ENCODE measurements at regions not wholly inside any gene's neighbourhood (a gene's known extent, or its start where the extent isn't known, plus 50 kb on each side); places are given as distances from the start of the nearest gene placed in this dataset.
"Not testable (repeated sequence)": the region's sequence is repeated elsewhere in the genome, so short reads cannot be mapped to it uniquely, and the experiment has no call there.

- peak; percentile 42 to 72 (median 43) for DNase-seq
Observed at GRCh38 chr4:111283066-111283677, 660.3 kb upstream of the PITX2 start.

GRCh38 chr4:111296466-111296865 lies 673.6 kb upstream of the PITX2 start:
- no peak for DNase-seq

- no peak for DNase-seq
Observed at GRCh38 chr4:111303806-111304205, 680.9 kb upstream of the PITX2 start.

GRCh38 chr4:111323496-111323895 lies 700.6 kb upstream of the PITX2 start:
- DNase-seq, result no peak

GRCh38 chr4:111323916-111324315 lies 701.0 kb upstream of the PITX2 start:
- no peak for DNase-seq

GRCh38 chr4:111326450-111326849 lies 703.6 kb upstream of the PITX2 start:
- DNase-seq, result no peak

- DNase-seq, result no peak
Observed at GRCh38 chr4:111330786-111331185, 707.9 kb upstream of the PITX2 start.

- no peak for DNase-seq
Observed at GRCh38 chr4:111334361-111334760, 711.5 kb upstream of the PITX2 start.

- peak; percentile 4 to 68 (median 54) for DNase-seq
Observed at GRCh38 chr4:111337186-111337876, 714.5 kb upstream of the PITX2 start.

GRCh38 chr4:111359602-111360001 lies 736.7 kb upstream of the PITX2 start:
- no peak for DNase-seq

GRCh38 chr4:111360906-111361305 lies 738.0 kb upstream of the PITX2 start:
- DNase-seq, result no peak

- DNase-seq, result peak in 1 of 3 experiments; percentile 9
Observed at GRCh38 chr4:111362941-111363361, 740.1 kb upstream of the PITX2 start.

GRCh38 chr4:111377880-111378279 lies 755.0 kb upstream of the PITX2 start:
- not testable (repeated sequence) for DNase-seq

- no peak for DNase-seq
Observed at GRCh38 chr4:111388561-111388960, 756.7 kb upstream of the FAM241A start.

- no peak for DNase-seq
Observed at GRCh38 chr4:111391829-111392228, 753.4 kb upstream of the FAM241A start.

GRCh38 chr4:111393781-111394180 lies 751.5 kb upstream of the FAM241A start:
- no peak for DNase-seq

- DNase-seq, result no peak
Observed at GRCh38 chr4:111398906-111399330, 746.3 kb upstream of the FAM241A start.

GRCh38 chr4:111399623-111400022 lies 745.6 kb upstream of the FAM241A start:
- peak; percentile 5 to 62 (median 16) for DNase-seq

- peak; percentile 39 to 86 (median 78) for DNase-seq
Observed at GRCh38 chr4:111400741-111401140, 744.5 kb upstream of the FAM241A start.

- peak in 2 of 3 experiments; percentile 11 to 79 for DNase-seq
Observed at GRCh38 chr4:111404673-111405072, 740.6 kb upstream of the FAM241A start.

GRCh38 chr4:111405989-111406388 lies 739.3 kb upstream of the FAM241A start:
- no peak for DNase-seq

- DNase-seq, result no peak
Observed at GRCh38 chr4:111410571-111410970, 734.7 kb upstream of the FAM241A start.

GRCh38 chr4:111417521-111417920 lies 727.7 kb upstream of the FAM241A start:
- DNase-seq, result no peak

- DNase-seq, result no peak
Observed at GRCh38 chr4:111433441-111433840, 711.8 kb upstream of the FAM241A start.

GRCh38 chr4:111434586-111434985 lies 710.7 kb upstream of the FAM241A start:
- no peak for DNase-seq

Measured in NCI-H1417 (cell line).